ENCODE measurements at regions not wholly inside any gene's neighbourhood (a gene's known extent, or its start where the extent isn't known, plus 50 kb on each side); places are given as distances from the start of the nearest gene placed in this dataset.
"Not testable (repeated sequence)": the region's sequence is repeated elsewhere in the genome, so short reads cannot be mapped to it uniquely, and the experiment has no call there.

GRCh38 chr16:86218479-86219170 lies 291.7 kb upstream of the FOXF1 start:
- no peak for DNase-seq

GRCh38 chr16:86219655-86220445 lies 290.5 kb upstream of the FOXF1 start:
- DNase-seq: no peak

GRCh38 chr16:86220561-86220960 lies 289.8 kb upstream of the FOXF1 start:
- no peak for DNase-seq

GRCh38 chr16:86221085-86221484 lies 289.2 kb upstream of the FOXF1 start:
- no peak for DNase-seq

- DNase-seq: no peak
Measured at GRCh38 chr16:86222547-86222946, 287.8 kb upstream of the FOXF1 start.

- DNase-seq: no peak
Measured at GRCh38 chr16:86222965-86223551, 287.3 kb upstream of the FOXF1 start.

GRCh38 chr16:86224126-86224525 lies 286.2 kb upstream of the FOXF1 start:
- no peak for DNase-seq

- DNase-seq: no peak
Measured at GRCh38 chr16:86224629-86225028, 285.7 kb upstream of the FOXF1 start.

- no peak for DNase-seq
Measured at GRCh38 chr16:86225905-86226371, 284.4 kb upstream of the FOXF1 start.

- no peak for DNase-seq
Measured at GRCh38 chr16:86227041-86227440, 283.3 kb upstream of the FOXF1 start.

- DNase-seq: no peak
Measured at GRCh38 chr16:86227801-86228200, 282.5 kb upstream of the FOXF1 start.

- no peak for DNase-seq
Measured at GRCh38 chr16:86228713-86229112, 281.6 kb upstream of the FOXF1 start.

- DNase-seq: no peak
Measured at GRCh38 chr16:86229283-86229682, 281.0 kb upstream of the FOXF1 start.

GRCh38 chr16:86229866-86230656 lies 280.3 kb upstream of the FOXF1 start:
- DNase-seq: no peak

GRCh38 chr16:86231321-86231995 lies 278.9 kb upstream of the FOXF1 start:
- DNase-seq: no peak

GRCh38 chr16:86231996-86232350 lies 278.4 kb upstream of the FOXF1 start:
- no peak for DNase-seq

- DNase-seq: no peak
Measured at GRCh38 chr16:86232496-86232895, 277.8 kb upstream of the FOXF1 start.

- not testable (repeated sequence) for DNase-seq
Measured at GRCh38 chr16:86233506-86233905, 276.8 kb upstream of the FOXF1 start.

- no peak for DNase-seq
Measured at GRCh38 chr16:86239381-86239780, 270.9 kb upstream of the FOXF1 start.

GRCh38 chr16:86240716-86241363 lies 269.5 kb upstream of the FOXF1 start:
- no peak for DNase-seq

GRCh38 chr16:86241681-86242080 lies 268.6 kb upstream of the FOXF1 start:
- no peak for DNase-seq

All from hindlimb muscle (tissue), 1 donor.